ENCODE measurements at regions not wholly inside any gene's neighbourhood (a gene's known extent, or its start where the extent isn't known, plus 50 kb on each side); places are given as distances from the start of the nearest gene placed in this dataset.

DNA sequence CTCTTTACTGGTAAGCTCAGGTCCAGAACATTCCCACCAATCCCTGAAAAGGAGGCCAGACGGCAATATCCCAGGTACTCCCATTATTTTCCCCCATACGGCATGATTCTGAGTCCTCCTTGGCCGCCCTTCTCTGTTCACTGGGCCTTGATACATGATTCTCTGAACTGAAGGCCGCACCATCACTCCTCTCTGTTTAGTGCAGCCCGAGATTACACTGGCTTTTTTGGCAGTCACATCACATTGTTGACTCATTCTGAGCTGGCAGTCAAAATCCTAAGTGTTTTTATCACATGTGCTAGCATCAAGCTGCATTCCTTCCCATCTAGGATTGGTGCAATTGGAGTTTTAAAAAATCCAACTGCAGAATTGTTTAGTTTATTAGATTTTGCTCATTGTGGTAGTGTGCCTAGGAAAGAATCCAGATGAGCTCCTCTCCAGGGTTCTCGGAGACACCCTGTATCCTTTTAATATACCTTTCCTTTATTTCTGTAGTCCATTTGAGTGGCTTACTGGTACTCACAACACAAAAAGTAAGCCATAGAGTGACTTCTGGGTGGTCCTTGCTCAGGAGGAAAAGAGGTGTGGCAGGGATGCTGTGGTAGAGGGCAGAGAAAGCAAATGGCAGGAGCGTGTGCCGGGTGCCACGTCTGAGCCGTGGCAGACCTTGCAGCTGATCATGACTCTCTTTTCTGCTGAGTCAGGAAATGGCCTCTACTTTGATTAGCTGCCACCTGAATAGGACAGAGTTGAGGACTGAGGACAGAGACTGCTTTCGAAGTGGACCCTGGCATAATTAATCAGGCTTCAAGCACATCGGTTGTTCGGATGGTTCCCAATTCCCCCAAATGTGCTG is 121.1 kb upstream of the IL12B start:
- peaks cover 6 to 9% (median 8%) of the 10 kb centered on the region in 3 donors for H3K4me1 ChIP-seq (ENCODE audit: control insufficient read depth in 3 of 3, insufficient read depth in 3 of 3, low read length in 3 of 3)
- H3K27me3 ChIP-seq (ENCODE audit: control insufficient read depth in 3 of 3, insufficient read depth in 3 of 3, low read length in 3 of 3), result no peaks in the 10 kb centered on the region
- no peak overlapping the region for H3K9ac ChIP-seq (ENCODE audit: low read depth in 1 of 3, low read length in 3 of 3)
- no peaks in the 10 kb centered on the region for H3K9me3 ChIP-seq (ENCODE audit: control insufficient read depth in 3 of 3, low read length in 3 of 3)
- H3K27ac ChIP-seq (ENCODE audit: low read depth, low read length), result no peak overlapping the region
- no peak overlapping the region for H3K4me3 ChIP-seq (ENCODE audit: low read length in 3 of 3)
- H3K36me3 ChIP-seq (ENCODE audit: control insufficient read depth in 3 of 3, insufficient read depth in 3 of 3, low read length in 3 of 3), result no peaks in the 10 kb centered on the region

DNA sequence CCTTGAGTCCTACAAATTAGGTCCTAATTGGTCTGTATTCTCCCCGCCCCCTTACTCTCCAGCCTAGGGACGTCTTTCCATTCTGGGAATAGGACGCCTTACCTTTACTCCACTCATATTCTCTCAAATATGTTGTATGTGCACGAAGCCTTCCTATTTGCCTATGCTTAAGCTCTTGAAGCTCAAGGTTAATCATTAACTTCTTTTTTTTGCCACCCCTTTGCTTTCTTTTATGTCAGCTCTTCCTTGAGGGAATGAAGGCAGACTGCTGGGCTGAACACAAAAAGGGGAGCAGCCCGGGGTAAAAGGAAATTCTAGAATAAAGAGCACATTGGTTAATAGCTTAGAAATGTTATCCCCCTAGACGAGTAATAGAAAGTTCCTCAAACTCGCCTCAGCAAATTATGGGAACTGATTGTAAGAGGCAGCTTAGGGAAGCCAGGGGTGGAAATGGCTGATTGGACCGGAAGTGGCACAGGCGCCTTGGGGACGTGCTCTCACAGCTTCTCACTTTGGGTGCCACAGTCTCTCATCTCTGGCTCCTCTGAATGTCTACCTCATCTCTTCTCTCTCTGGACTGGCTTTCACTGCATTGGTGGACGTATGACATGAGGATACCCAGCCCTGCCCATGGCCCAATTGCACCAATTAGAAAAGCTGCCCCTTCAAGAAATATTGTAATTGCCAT is 122.3 kb upstream of the IL12B start:
- Histone ChIP-seq H3K9me3 (ENCODE audit: control insufficient read depth in 3 of 3, low read length in 3 of 3) (no peaks in the 10 kb centered on the region), H3K4me1 (ENCODE audit: control insufficient read depth in 3 of 3, insufficient read depth in 3 of 3, low read length in 3 of 3) (peaks cover 6 to 9% (median 8%) of the 10 kb centered on the region in 3 donors), H3K9ac (ENCODE audit: low read depth in 1 of 3, low read length in 3 of 3) (no peak overlapping the region), H3K27ac (ENCODE audit: low read depth, low read length) (no peak overlapping the region), H3K27me3 (ENCODE audit: control insufficient read depth in 3 of 3, insufficient read depth in 3 of 3, low read length in 3 of 3) (no peaks in the 10 kb centered on the region), H3K4me3 (ENCODE audit: low read length in 3 of 3) (no peak overlapping the region), H3K36me3 (ENCODE audit: control insufficient read depth in 3 of 3, insufficient read depth in 3 of 3, low read length in 3 of 3) (no peaks in the 10 kb centered on the region)

DNA sequence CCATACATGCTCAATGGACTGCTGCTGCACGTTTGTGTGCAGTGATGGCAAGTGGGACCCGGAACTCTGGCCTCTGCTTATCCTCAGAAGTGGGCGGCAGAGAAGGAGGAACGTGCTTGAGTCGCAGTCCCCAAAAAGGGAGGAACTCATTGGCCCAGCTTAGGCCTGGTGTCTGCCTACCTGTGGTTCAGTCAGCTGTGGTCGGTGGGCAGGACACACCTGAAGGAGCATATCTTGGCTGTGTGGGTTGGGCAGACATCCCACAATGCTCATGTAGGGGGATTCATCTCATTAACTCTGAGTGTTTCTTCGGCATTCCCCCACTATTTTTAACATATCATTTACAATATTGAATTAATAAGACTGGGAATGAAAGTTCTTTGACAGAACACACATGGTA is 122.9 kb upstream of the IL12B start:
- Histone ChIP-seq H3K9ac (ENCODE audit: low read depth in 1 of 3, low read length in 3 of 3) (no peak overlapping the region), H3K36me3 (ENCODE audit: control insufficient read depth in 3 of 3, insufficient read depth in 3 of 3, low read length in 3 of 3) (no peaks in the 10 kb centered on the region), H3K27me3 (ENCODE audit: control insufficient read depth in 3 of 3, insufficient read depth in 3 of 3, low read length in 3 of 3) (no peaks in the 10 kb centered on the region), H3K4me1 (ENCODE audit: control insufficient read depth in 3 of 3, insufficient read depth in 3 of 3, low read length in 3 of 3) (peaks cover 6 to 9% (median 8%) of the 10 kb centered on the region in 3 donors), H3K4me3 (ENCODE audit: low read length in 3 of 3) (no peak overlapping the region), H3K9me3 (ENCODE audit: control insufficient read depth in 3 of 3, low read length in 3 of 3) (no peaks in the 10 kb centered on the region), H3K27ac (ENCODE audit: low read depth, low read length) (no peak overlapping the region)

DNA sequence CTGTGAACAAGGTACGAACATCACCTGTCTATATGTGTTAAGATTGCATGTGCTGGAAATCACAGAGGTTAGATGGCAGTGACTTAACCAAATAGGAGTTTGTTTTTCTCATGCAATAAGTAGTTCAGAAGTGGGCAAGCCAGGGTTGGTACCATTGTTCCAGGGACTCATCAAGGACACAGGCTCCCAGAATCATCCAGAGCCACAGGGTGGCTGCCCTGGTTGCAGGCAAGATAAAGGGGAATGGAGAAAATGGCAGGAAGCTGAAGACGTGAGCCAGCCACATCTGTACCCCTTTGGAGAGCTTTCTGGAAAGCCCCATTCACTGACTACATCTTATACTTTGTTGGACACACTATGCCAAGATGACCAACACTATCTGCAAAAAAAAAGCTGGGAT is 126.0 kb upstream of the IL12B start:
- no peak overlapping the region for H3K27ac ChIP-seq (ENCODE audit: low read depth, low read length)
- no peaks in the 10 kb centered on the region for H3K9me3 ChIP-seq (ENCODE audit: control insufficient read depth in 3 of 3, low read length in 3 of 3)
- peaks cover 3 to 6% (median 3%) of the 10 kb centered on the region in 3 donors for H3K4me1 ChIP-seq (ENCODE audit: control insufficient read depth in 3 of 3, insufficient read depth in 3 of 3, low read length in 3 of 3)
- no peak overlapping the region for H3K9ac ChIP-seq (ENCODE audit: low read depth in 1 of 3, low read length in 3 of 3)
- no peaks in the 10 kb centered on the region for H3K27me3 ChIP-seq (ENCODE audit: control insufficient read depth in 3 of 3, insufficient read depth in 3 of 3, low read length in 3 of 3)
- no peaks in the 10 kb centered on the region for H3K36me3 ChIP-seq (ENCODE audit: control insufficient read depth in 3 of 3, insufficient read depth in 3 of 3, low read length in 3 of 3)
- H3K4me3 ChIP-seq (ENCODE audit: low read length in 3 of 3), result no peak overlapping the region

DNA sequence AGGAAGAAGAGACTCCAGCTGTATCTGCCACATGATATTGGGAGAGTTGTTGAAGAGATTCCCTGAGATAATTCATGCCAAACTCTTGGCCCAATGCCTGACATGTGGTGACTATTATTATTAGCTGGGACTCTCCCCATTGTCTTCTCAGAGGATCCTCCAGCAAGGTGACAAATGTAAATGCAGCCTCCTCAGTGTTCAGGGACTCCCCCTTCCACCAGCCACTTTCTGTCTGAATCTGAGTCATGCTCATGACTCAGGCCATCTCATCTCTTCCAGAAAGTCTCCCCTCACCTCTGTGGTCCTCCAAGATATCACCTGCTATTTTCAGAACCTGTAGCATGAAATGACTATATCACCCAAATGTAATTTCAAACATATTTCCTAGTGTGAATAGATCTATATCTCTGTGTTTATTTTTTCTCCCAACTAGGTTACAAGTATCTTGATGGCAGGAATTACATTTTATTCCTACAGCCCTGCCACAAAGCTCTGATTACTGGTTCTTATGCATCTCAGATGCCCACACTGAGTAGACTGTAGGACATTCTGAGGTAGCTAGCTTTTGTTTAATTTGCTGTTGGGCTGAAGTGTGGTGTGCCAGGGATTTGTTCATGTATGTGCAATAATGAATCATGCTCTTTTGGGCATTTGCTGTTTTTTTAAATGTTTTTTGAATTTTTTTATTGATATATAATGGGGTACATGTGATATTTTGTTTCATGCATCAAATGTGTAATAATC is 126.6 kb upstream of the IL12B start:
- Histone ChIP-seq H3K27me3 (ENCODE audit: control insufficient read depth in 3 of 3, insufficient read depth in 3 of 3, low read length in 3 of 3) (no peaks in the 10 kb centered on the region), H3K27ac (ENCODE audit: low read depth, low read length) (no peak overlapping the region), H3K36me3 (ENCODE audit: control insufficient read depth in 3 of 3, insufficient read depth in 3 of 3, low read length in 3 of 3) (no peaks in the 10 kb centered on the region), H3K4me3 (ENCODE audit: low read length in 3 of 3) (no peak overlapping the region), H3K9ac (ENCODE audit: low read depth in 1 of 3, low read length in 3 of 3) (no peak overlapping the region), H3K9me3 (ENCODE audit: control insufficient read depth in 3 of 3, low read length in 3 of 3) (no peaks in the 10 kb centered on the region), H3K4me1 (ENCODE audit: control insufficient read depth in 3 of 3, insufficient read depth in 3 of 3, low read length in 3 of 3) (no peaks in the 10 kb centered on the region)

DNA sequence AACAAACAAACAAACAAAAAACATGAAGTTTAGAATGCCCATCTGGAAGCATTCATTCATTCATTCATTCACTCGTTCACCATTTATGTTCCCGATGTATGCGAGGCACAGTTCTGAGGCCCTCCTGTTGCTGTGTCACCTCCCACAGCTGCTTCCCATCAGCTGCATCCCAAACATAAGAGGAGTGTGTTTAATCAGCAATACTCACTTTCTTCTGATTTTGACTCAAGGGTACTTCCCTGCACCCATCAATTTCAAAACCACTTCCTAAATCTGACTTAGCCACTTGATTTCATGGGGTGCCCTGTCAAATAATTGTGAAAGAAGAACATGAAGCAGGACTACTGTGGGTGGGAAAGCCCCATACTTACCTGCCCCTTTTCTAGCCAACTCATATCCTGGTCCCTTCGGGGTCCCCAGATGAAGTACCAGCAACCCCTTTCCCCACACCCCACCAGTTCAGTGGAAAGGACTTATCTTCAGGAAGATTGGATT is 128.0 kb upstream of the IL12B start:
- Histone ChIP-seq H3K9ac (ENCODE audit: low read depth in 1 of 3, low read length in 3 of 3) (no peak overlapping the region), H3K27me3 (ENCODE audit: control insufficient read depth in 3 of 3, insufficient read depth in 3 of 3, low read length in 3 of 3) (no peaks in the 10 kb centered on the region), H3K27ac (ENCODE audit: low read depth, low read length) (no peak overlapping the region), H3K4me1 (ENCODE audit: control insufficient read depth in 3 of 3, insufficient read depth in 3 of 3, low read length in 3 of 3) (no peaks in the 10 kb centered on the region), H3K36me3 (ENCODE audit: control insufficient read depth in 3 of 3, insufficient read depth in 3 of 3, low read length in 3 of 3) (no peaks in the 10 kb centered on the region), H3K9me3 (ENCODE audit: control insufficient read depth in 3 of 3, low read length in 3 of 3) (no peaks in the 10 kb centered on the region), H3K4me3 (ENCODE audit: low read length in 3 of 3) (no peak overlapping the region)

DNA sequence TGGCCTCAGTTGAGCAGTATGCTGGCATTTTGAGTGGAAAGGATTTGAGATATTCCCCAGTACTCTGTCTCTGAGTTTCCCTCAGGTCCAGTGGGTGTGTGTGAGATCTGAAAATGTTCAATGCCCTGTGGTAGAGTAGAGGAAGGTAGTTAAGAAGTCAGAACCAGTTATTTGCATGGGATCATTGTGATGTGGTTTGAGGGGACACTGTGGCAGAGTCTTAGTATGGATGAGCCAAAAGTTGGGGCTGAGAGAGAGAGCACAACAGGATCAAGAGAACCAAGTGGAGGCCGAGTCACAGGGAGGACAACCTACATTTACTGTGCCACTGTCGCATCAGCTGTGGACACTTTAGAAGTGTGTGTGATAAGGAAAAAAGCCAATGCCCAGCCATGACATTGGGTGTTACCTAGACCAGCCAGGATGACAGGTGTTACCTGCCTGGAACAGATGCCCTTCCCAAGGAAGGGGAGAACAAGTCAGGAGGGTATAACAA is 128.9 kb upstream of the IL12B start:
- Histone ChIP-seq H3K27me3 (ENCODE audit: control insufficient read depth in 3 of 3, insufficient read depth in 3 of 3, low read length in 3 of 3) (no peaks in the 10 kb centered on the region), H3K4me3 (ENCODE audit: low read length in 3 of 3) (no peak overlapping the region), H3K4me1 (ENCODE audit: control insufficient read depth in 3 of 3, insufficient read depth in 3 of 3, low read length in 3 of 3) (no peaks in the 10 kb centered on the region), H3K9me3 (ENCODE audit: control insufficient read depth in 3 of 3, low read length in 3 of 3) (no peaks in the 10 kb centered on the region), H3K27ac (ENCODE audit: low read depth, low read length) (no peak overlapping the region), H3K9ac (ENCODE audit: low read depth in 1 of 3, low read length in 3 of 3) (no peak overlapping the region), H3K36me3 (ENCODE audit: control insufficient read depth in 3 of 3, insufficient read depth in 3 of 3, low read length in 3 of 3) (no peaks in the 10 kb centered on the region)

DNA sequence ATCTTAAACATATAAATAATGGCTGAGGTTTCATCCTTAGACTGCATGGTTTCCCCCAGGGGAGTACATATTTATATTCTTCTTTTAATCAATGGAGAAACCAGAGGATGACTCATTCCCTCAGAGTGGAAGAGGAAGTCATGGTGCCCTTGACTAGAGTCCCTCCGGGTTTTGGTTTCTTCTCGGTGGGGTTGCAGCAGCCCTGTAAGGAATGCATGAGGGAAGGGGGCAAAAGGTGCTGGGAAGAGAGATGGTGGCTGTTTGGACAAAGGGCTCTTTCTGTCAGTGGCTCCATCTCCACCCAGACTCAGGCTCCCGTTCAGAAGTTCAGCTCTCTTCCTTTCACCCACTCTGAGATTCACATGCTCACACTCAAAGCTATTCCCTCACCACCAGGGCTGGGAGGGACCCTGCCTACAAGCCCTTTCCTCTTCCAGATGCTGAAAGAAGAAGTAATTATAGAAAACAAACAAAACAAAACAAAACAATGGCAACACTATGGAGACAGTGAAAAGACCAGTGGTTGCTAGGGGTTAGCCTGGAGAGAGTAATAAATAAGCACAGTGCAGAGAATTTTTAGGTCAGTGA is 129.8 kb upstream of the IL12B start:
- Histone ChIP-seq H3K9me3 (ENCODE audit: control insufficient read depth in 3 of 3, low read length in 3 of 3) (no peaks in the 10 kb centered on the region), H3K27me3 (ENCODE audit: control insufficient read depth in 3 of 3, insufficient read depth in 3 of 3, low read length in 3 of 3) (no peaks in the 10 kb centered on the region), H3K4me3 (ENCODE audit: low read length in 3 of 3) (no peak overlapping the region), H3K9ac (ENCODE audit: low read depth in 1 of 3, low read length in 3 of 3) (no peak overlapping the region), H3K27ac (ENCODE audit: low read depth, low read length) (no peak overlapping the region), H3K4me1 (ENCODE audit: control insufficient read depth in 3 of 3, insufficient read depth in 3 of 3, low read length in 3 of 3) (no peaks in the 10 kb centered on the region), H3K36me3 (ENCODE audit: control insufficient read depth in 3 of 3, insufficient read depth in 3 of 3, low read length in 3 of 3) (no peaks in the 10 kb centered on the region)

DNA sequence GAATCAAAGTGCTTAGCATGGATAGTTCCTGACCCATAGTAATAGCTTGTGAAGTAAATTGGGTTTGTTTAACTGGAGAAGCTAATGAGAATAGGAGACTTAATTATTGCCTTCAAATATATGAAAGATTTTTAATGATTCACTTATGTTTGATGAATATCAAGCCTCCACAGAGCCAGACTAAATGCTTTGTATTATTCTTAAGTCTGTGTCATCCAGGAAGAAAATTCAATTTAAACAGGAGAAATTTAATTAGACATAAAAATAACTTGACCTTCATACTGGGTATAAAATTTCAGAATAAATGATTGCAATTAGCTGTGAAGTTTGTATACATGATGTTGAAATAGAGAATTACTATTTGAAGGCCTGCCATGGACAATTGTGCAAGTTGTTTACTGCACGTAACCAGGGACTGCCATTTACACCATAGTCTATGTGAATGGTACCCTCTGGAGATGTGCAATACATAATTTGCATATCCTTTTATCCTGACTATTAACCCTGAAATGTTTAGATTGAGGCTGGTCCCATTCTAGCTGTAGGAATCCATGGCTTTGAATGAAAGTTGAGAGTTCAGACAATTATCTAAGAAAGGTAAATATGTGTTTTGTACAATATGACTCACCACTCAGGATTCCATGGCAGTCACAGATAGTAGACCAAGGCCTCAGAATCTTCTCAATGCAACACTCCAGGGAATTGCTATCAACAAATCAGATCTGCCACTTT is 133.5 kb upstream of the IL12B start:
- H3K4me3 ChIP-seq (ENCODE audit: low read length in 3 of 3), result no peak overlapping the region
- H3K4me1 ChIP-seq (ENCODE audit: control insufficient read depth in 3 of 3, insufficient read depth in 3 of 3, low read length in 3 of 3), result no peaks in the 10 kb centered on the region
- no peak overlapping the region for H3K27ac ChIP-seq (ENCODE audit: low read depth, low read length)
- H3K9me3 ChIP-seq (ENCODE audit: control insufficient read depth in 3 of 3, low read length in 3 of 3), result no peaks in the 10 kb centered on the region
- H3K27me3 ChIP-seq (ENCODE audit: control insufficient read depth in 3 of 3, insufficient read depth in 3 of 3, low read length in 3 of 3), result no peaks in the 10 kb centered on the region
- H3K9ac ChIP-seq (ENCODE audit: low read depth in 1 of 3, low read length in 3 of 3), result no peak overlapping the region
- H3K36me3 ChIP-seq (ENCODE audit: control insufficient read depth in 3 of 3, insufficient read depth in 3 of 3, low read length in 3 of 3), result no peaks in the 10 kb centered on the region

Data from skeletal muscle tissue (tissue), 3 donors.